Trophoblast cell (in vitro differentiated cells and primary cell): ENCODE measurements at regions not wholly inside any gene's neighbourhood (a gene's known extent, or its start where the extent isn't known, plus 50 kb on each side); places are given as distances from the start of the nearest gene placed in this dataset.

Experiments used
- DNase-seq, 2 donors: peaks; one replicate each; pipeline ENCODE4 v3.0.0-alpha.2; 2016
- H2AFZ ChIP-seq: 2 replicates; pipeline ENCODE4 v1.6.1; 2013; ENCODE audit warnings: low read length, moderate library complexity, mild to moderate bottlenecking; ENCODE audit not compliant: insufficient read depth, poor library complexity
- H2AK5ac ChIP-seq: 2 replicates; pipeline ENCODE4 v1.6.1; 2013; ENCODE audit warnings: mild to moderate bottlenecking, low read length
- H2BK120ac ChIP-seq: 2 replicates; pipeline ENCODE4 v1.6.1; 2013; ENCODE audit warnings: low read length, mild to moderate bottlenecking, moderate library complexity; ENCODE audit not compliant: insufficient read depth, poor library complexity
- H2BK12ac ChIP-seq: 2 replicates; pipeline ENCODE4 v1.6.1; 2013; ENCODE audit warnings: mild to moderate bottlenecking, low read length, moderate library complexity
- H2BK5ac ChIP-seq: 2 replicates; pipeline ENCODE4 v1.6.1; 2013; ENCODE audit warnings: low read length, low read depth, moderate library complexity, mild to moderate bottlenecking; ENCODE audit not compliant: poor library complexity
- H3K14ac ChIP-seq: 2 replicates; pipeline ENCODE4 v1.6.1; 2013; ENCODE audit warnings: mild to moderate bottlenecking, low read length
- H3K18ac ChIP-seq: 2 replicates; pipeline ENCODE4 v1.6.1; 2013; ENCODE audit warnings: mild to moderate bottlenecking, low read length
- H3K23ac ChIP-seq: 2 replicates; pipeline ENCODE4 v1.6.1; 2013; ENCODE audit warnings: low read length
- H3K27ac ChIP-seq: 2 replicates; pipeline ENCODE4 v1.5.1; 2013; ENCODE audit warnings: low read depth, mild to moderate bottlenecking, inconsistent platforms, low read length, moderate library complexity
- H3K27me3 ChIP-seq: 2 replicates; pipeline ENCODE4 v1.6.1; 2013; ENCODE audit warnings: inconsistent platforms, mild to moderate bottlenecking, low read length, moderate library complexity; ENCODE audit not compliant: insufficient read depth
- H3K36me3 ChIP-seq, 2 experiments: 1 replicate in 1 of 2; 2 replicates in 1 of 2; pipeline ENCODE4 v1.6.1; 2013; ENCODE audit warnings: low read length in 2 of 2, mild to moderate bottlenecking in 2 of 2, moderate library complexity in 1 of 2; ENCODE audit not compliant: insufficient read depth in 2 of 2, control insufficient read depth in 1 of 2
- H3K4ac ChIP-seq: 2 replicates; pipeline ENCODE4 v1.6.1; 2013; ENCODE audit warnings: low read depth, mild to moderate bottlenecking, low read length, moderate library complexity
- H3K4me1 ChIP-seq, 2 experiments: 1 replicate in 1 of 2; 2 replicates in 1 of 2; pipeline ENCODE4 v1.6.1; 2013; ENCODE audit warnings: low read length in 2 of 2, mild to moderate bottlenecking in 2 of 2, moderate library complexity in 1 of 2; ENCODE audit not compliant: insufficient read depth in 2 of 2, control insufficient read depth in 1 of 2
- H3K4me2 ChIP-seq: 2 replicates; pipeline ENCODE4 v1.6.1; 2013; ENCODE audit warnings: inconsistent platforms, mild to moderate bottlenecking, low read length, moderate library complexity
- H3K4me3 ChIP-seq: 2 replicates; pipeline ENCODE4 v1.5.1; 2013; ENCODE audit warnings: mild to moderate bottlenecking, low read depth, low read length, inconsistent platforms
- H3K79me1 ChIP-seq: one replicate; pipeline ENCODE4 v1.6.1; 2013; ENCODE audit warnings: low read length
- H3K79me2 ChIP-seq: 2 replicates; pipeline ENCODE4 v1.6.1; 2013; ENCODE audit warnings: low read length, mild to moderate bottlenecking; ENCODE audit not compliant: control insufficient read depth, insufficient read depth, poor library complexity
- H3K9ac ChIP-seq: 2 replicates; pipeline ENCODE4 v1.6.1; 2013; ENCODE audit warnings: mild to moderate bottlenecking, low read length
- H3K9me3 ChIP-seq: 2 replicates; pipeline ENCODE4 v1.6.1; 2013; ENCODE audit warnings: low read depth, mild to moderate bottlenecking, control low read depth, inconsistent platforms, low read length; ENCODE audit not compliant: insufficient read depth
- H4K12ac ChIP-seq: 2 replicates; pipeline ENCODE4 v1.6.1; 2013; ENCODE audit warnings: low read depth, mild to moderate bottlenecking, low read length, moderate library complexity
- H4K8ac ChIP-seq: 2 replicates; pipeline ENCODE4 v1.6.1; 2013; ENCODE audit warnings: low read depth, mild to moderate bottlenecking, low read length, moderate library complexity
- H4K91ac ChIP-seq: one replicate; pipeline ENCODE4 v1.6.1; 2013; ENCODE audit warnings: low read depth, mild to moderate bottlenecking, low read length, moderate library complexity
- WGBS: extraction: QIAGEN DNeasy Blood & Tissue Kit; methylation state at CpG from one replicate; pipeline ENCODE4 v1.1.7; 2013; ENCODE audit warnings: missing lambda C conversion rate; ENCODE audit not compliant: insufficient read length, insufficient coverage; ENCODE audit errors: extremely low coverage; 5-methylcytosine and 5-hydroxymethylcytosine counted together

DNA sequence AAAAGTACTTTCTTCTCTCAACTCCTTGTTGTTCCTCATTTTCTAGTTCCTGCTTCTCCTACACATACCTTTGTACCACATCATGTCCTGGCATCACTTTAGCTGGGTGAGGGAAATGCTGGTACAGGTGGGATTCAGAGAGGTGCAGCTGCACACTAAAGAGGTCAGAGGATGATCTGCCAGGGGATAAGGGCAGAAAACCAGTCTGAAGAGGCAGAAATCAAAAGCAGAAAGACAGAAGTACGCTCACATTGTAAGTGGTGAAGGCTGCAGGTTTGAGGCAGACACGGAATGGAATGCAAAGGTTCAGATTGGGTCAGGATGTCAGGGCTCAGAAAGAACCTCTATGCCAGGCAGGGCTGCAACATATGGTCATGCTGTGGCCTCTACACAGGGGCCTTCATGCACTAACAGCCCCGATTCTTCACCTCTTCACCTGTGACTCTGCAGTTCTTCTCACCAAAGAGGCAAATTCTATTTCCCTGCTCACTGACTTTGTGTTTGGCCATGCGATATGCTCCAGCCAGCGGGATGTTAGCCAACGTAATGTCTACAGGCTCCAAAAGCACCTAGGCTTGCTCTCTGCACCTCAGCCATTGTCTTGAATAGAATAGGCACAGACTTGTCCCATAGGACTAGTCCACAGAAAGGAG is 373.7 kb downstream of the NXPE2 start:
- no peaks in the 10 kb centered on the region for H3K4me1 ChIP-seq
- no peaks in the 10 kb centered on the region for H3K79me2 ChIP-seq
- DNase-seq, result peak; percentile 73 to 79
- H3K18ac ChIP-seq, result no peak overlapping the region
- no peak overlapping the region for H4K91ac ChIP-seq
- H2BK120ac ChIP-seq, result no peak overlapping the region
- H3K9me3 ChIP-seq, result no peaks in the 10 kb centered on the region
- H3K4me3 ChIP-seq, result no peak overlapping the region
- no peak overlapping the region for H3K4ac ChIP-seq
- H3K14ac ChIP-seq, result no peak overlapping the region
- H2BK5ac ChIP-seq, result no peak overlapping the region
- no peak overlapping the region for H3K23ac ChIP-seq
- no peak overlapping the region for H4K12ac ChIP-seq
- no peak overlapping the region for H2AK5ac ChIP-seq
- no peaks in the 10 kb centered on the region for H3K27me3 ChIP-seq
- no CpG with 5 or more reads among the region's 6 CpGs for whole genome bisulfite sequencing
- H3K79me1 ChIP-seq, result no peaks in the 10 kb centered on the region
- no peak overlapping the region for H3K27ac ChIP-seq
- H2AFZ ChIP-seq, result no peak overlapping the region
- no peak overlapping the region for H3K4me2 ChIP-seq
- H3K36me3 ChIP-seq, result no peaks in the 10 kb centered on the region
- H4K8ac ChIP-seq, result no peak overlapping the region
- no peak overlapping the region for H2BK12ac ChIP-seq
- no peak overlapping the region for H3K9ac ChIP-seq

GRCh38 chr11:115052601-115053000 is 374.3 kb downstream of the NXPE2 start:
- WGBS, result no CpG with 5 or more reads among the region's 9 CpGs
- H3K14ac ChIP-seq, result no peak overlapping the region
- no peaks in the 10 kb centered on the region for H3K79me1 ChIP-seq
- H2AK5ac ChIP-seq, result no peak overlapping the region
- H2BK5ac ChIP-seq, result no peak overlapping the region
- no peak overlapping the region for H4K8ac ChIP-seq
- H3K27ac ChIP-seq, result no peak overlapping the region
- H2BK12ac ChIP-seq, result no peak overlapping the region
- H3K4me3 ChIP-seq, result no peak overlapping the region
- no peak overlapping the region for H3K4ac ChIP-seq
- no peak overlapping the region for H4K12ac ChIP-seq
- H3K18ac ChIP-seq, result no peak overlapping the region
- no peak overlapping the region for H3K9ac ChIP-seq
- no peak overlapping the region for H3K23ac ChIP-seq
- peaks cover 4% of the 10 kb centered on the region for H3K9me3 ChIP-seq
- H3K4me1 ChIP-seq, result no peaks in the 10 kb centered on the region
- no peak overlapping the region for H4K91ac ChIP-seq
- H2BK120ac ChIP-seq, result no peak overlapping the region
- no peaks in the 10 kb centered on the region for H3K79me2 ChIP-seq
- H3K27me3 ChIP-seq, result no peaks in the 10 kb centered on the region
- H3K4me2 ChIP-seq, result no peak overlapping the region
- H3K36me3 ChIP-seq, result no peaks in the 10 kb centered on the region
- no peak overlapping the region for H2AFZ ChIP-seq
- DNase-seq, result peak; percentile 79 to 85

- H3K27me3 ChIP-seq, result no peaks in the 10 kb centered on the region
- no peak overlapping the region for H3K4ac ChIP-seq
Measured at GRCh38 chr11:115054570-115055538, 376.5 kb downstream of the NXPE2 start.

DNA sequence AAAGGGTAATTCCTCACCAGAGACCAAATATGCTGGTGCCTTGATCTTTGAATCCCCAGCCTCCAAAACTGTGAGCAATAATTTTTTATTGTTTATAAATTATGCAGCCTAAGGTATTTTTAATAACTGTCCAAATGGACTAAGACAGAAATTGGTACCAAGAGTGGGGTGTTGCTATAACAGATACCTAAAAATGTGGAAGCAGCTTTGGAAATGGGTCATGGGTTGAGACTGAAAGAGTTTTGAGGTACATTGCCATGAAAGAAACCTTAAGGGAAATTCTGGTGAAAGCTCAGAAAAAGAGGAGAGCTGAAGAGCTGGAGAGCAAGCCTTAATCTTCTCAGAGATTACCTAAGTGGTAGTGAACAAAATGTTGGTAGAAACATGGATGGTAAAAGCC is 378.2 kb downstream of the NXPE2 start:
- no peaks in the 10 kb centered on the region for H3K79me2 ChIP-seq
- no peak overlapping the region for H2AFZ ChIP-seq
- H2AK5ac ChIP-seq, result no peak overlapping the region
- H4K91ac ChIP-seq, result no peak overlapping the region
- no peaks in the 10 kb centered on the region for H3K36me3 ChIP-seq
- no peaks in the 10 kb centered on the region for H3K27me3 ChIP-seq
- H3K4me2 ChIP-seq, result no peak overlapping the region
- no peak overlapping the region for H4K8ac ChIP-seq
- no peaks in the 10 kb centered on the region for H3K79me1 ChIP-seq
- H2BK120ac ChIP-seq, result no peak overlapping the region
- H3K14ac ChIP-seq, result no peak overlapping the region
- H3K9ac ChIP-seq, result no peak overlapping the region
- no peak overlapping the region for H4K12ac ChIP-seq
- H3K23ac ChIP-seq, result no peak overlapping the region
- H3K27ac ChIP-seq, result no peak overlapping the region
- no peak overlapping the region for H3K18ac ChIP-seq
- H3K4me3 ChIP-seq, result no peak overlapping the region
- no peaks in the 10 kb centered on the region for H3K4me1 ChIP-seq
- no peak for DNase-seq
- H2BK5ac ChIP-seq, result no peak overlapping the region
- peaks cover 6% of the 10 kb centered on the region for H3K9me3 ChIP-seq
- H3K4ac ChIP-seq, result no peak overlapping the region
- H2BK12ac ChIP-seq, result no peak overlapping the region

More at GRCh38 chr11:115054570-115055538, 376.5 kb downstream of the NXPE2 start:
- no peak overlapping the region for H3K9ac ChIP-seq
- no peak overlapping the region for H3K23ac ChIP-seq
- no peak for DNase-seq
- no peaks in the 10 kb centered on the region for H3K79me1 ChIP-seq
- no peaks in the 10 kb centered on the region for H3K36me3 ChIP-seq
- H2BK120ac ChIP-seq, result no peak overlapping the region
- H3K4me2 ChIP-seq, result no peak overlapping the region
- H3K4me1 ChIP-seq, result no peaks in the 10 kb centered on the region
- H3K9me3 ChIP-seq, result peaks cover 6% of the 10 kb centered on the region
- H3K27ac ChIP-seq, result no peak overlapping the region
- no peak overlapping the region for H4K8ac ChIP-seq
- H2BK12ac ChIP-seq, result no peak overlapping the region
- H3K18ac ChIP-seq, result no peak overlapping the region
- H2BK5ac ChIP-seq, result no peak overlapping the region
- H3K79me2 ChIP-seq, result no peaks in the 10 kb centered on the region
- H2AFZ ChIP-seq, result no peak overlapping the region
- H4K91ac ChIP-seq, result no peak overlapping the region
- no peak overlapping the region for H4K12ac ChIP-seq
- no CpG with 5 or more reads among the region's 13 CpGs for WGBS
- no peak overlapping the region for H2AK5ac ChIP-seq
- H3K4me3 ChIP-seq, result no peak overlapping the region
- H3K14ac ChIP-seq, result no peak overlapping the region
